ENCODE measurements at regions not wholly inside any gene's neighbourhood (a gene's known extent, or its start where the extent isn't known, plus 50 kb on each side); places are given as distances from the start of the nearest gene placed in this dataset.

DNA sequence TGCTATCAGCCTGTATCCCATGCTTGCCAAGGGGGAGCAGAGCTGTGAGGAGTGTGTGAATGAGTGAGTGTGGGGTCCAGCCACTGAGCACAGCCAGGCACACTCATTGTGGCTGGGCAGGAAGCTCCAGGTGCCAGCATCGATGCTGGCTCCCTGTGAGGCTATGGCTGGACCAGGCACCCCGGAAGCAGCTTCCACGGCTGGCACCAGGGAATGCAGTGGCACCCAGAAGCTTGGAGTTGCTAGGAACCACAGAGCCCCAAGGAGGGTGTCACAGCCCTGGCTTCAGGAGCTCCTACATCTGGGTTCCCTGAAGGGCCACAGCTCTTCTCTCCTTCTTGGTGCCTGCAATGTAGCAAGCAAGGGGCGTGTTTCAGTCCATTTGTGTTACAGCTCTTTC lies 625.9 kb upstream of the RAG2 start:
- TF ChIP-seq CTCF (IDR thresholded peaks at IDR 0.05) (no peak), MYC (IDR thresholded peaks at IDR 0.05; ENCODE audit: borderline replicate concordance, low read length) (no peak), PHF8 (IDR thresholded peaks at IDR 0.05; ENCODE audit: borderline replicate concordance, low read depth) (no peak), FOXS1 (CRISPR knock-in tag; IDR thresholded peaks at IDR 0.05) (no peak), POLR2A (IDR thresholded peaks at IDR 0.05; ENCODE audit: low read length) (no peak), PBX3 (IDR thresholded peaks at IDR 0.05) (no peak), MAFK (IDR thresholded peaks at IDR 0.05; ENCODE audit: partially characterized antibody) (no peak)
- TF ChIP-seq, protein P1, sequence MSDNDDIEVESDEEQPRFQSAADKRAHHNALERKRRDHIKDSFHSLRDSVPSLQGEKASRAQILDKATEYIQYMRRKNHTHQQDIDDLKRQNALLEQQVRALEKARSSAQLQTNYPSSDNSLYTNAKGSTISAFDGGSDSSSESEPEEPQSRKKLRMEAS (IDR thresholded peaks at IDR 0.05), result no peak
